ENCODE measurements at regions not wholly inside any gene's neighbourhood (a gene's known extent, or its start where the extent isn't known, plus 50 kb on each side); places are given as distances from the start of the nearest gene placed in this dataset.

- no peak overlapping the region for H3K4me3 ChIP-seq (ENCODE audit: low read depth, low read length)
- H3K9ac ChIP-seq = no peak overlapping the region
- no peaks in the 10 kb centered on the region for H3K27me3 ChIP-seq (ENCODE audit: control insufficient read depth, insufficient read depth, low read length)
- no peaks in the 10 kb centered on the region for H3K4me1 ChIP-seq
- no peaks in the 10 kb centered on the region for H3K9me3 ChIP-seq (ENCODE audit: control insufficient read depth, low read length)
- H3K79me2 ChIP-seq = no peaks in the 10 kb centered on the region
- no peak overlapping the region for H3K27ac ChIP-seq
- no peak for TF ChIP-seq CTCF (IDR thresholded peaks at IDR 0.05)
- H3K36me3 ChIP-seq (ENCODE audit: control insufficient read depth, insufficient read depth, low read length) = no peaks in the 10 kb centered on the region
- H2AFZ ChIP-seq = no peak overlapping the region
- no peak overlapping the region for H3K4me2 ChIP-seq (ENCODE audit: low read length)
Observed at GRCh38 chr2:146986161-146986560, 858.7 kb upstream of the ACVR2A start.

DNA sequence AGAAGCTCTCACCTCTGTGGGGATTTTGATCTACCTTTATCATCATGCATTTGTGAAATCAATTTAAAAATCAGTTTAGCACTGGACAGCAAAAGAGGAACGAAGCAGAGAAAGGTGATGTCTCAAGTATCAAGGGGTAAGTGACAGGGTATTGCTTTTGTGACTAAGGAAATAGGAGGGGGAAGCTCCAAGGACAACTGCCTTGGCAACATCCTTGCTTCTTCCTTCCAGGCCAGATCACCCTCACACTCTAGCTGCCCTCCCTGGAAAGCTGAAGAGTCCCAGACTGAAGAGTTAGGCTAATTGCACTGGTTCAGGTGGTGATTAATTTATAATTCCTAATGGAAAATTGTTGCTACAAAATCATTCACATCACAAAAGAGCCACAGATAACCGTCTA, 859.1 kb upstream of the ACVR2A start:
- TF ChIP-seq CTCF (IDR thresholded peaks at IDR 0.05) = no peak
- Histone ChIP-seq H3K4me1 (no peaks in the 10 kb centered on the region), H3K4me3 (ENCODE audit: low read depth, low read length) (no peak overlapping the region), H2AFZ (no peak overlapping the region), H3K36me3 (ENCODE audit: control insufficient read depth, insufficient read depth, low read length) (no peaks in the 10 kb centered on the region), H3K4me2 (ENCODE audit: low read length) (no peak overlapping the region), H3K79me2 (no peaks in the 10 kb centered on the region), H3K9ac (no peak overlapping the region), H3K27ac (no peak overlapping the region), H3K9me3 (ENCODE audit: control insufficient read depth, low read length) (no peaks in the 10 kb centered on the region), H3K27me3 (ENCODE audit: control insufficient read depth, insufficient read depth, low read length) (no peaks in the 10 kb centered on the region)

GRCh38 chr2:146984014-146984413, 860.8 kb upstream of the ACVR2A start:
- TF ChIP-seq CTCF (IDR thresholded peaks at IDR 0.05) = no peak
- Histone ChIP-seq H3K9me3 (ENCODE audit: control insufficient read depth, low read length) (no peaks in the 10 kb centered on the region), H3K4me3 (ENCODE audit: low read depth, low read length) (no peak overlapping the region), H3K79me2 (no peaks in the 10 kb centered on the region), H2AFZ (no peak overlapping the region), H3K36me3 (ENCODE audit: control insufficient read depth, insufficient read depth, low read length) (no peaks in the 10 kb centered on the region), H3K4me1 (no peaks in the 10 kb centered on the region), H3K4me2 (ENCODE audit: low read length) (no peak overlapping the region), H3K9ac (no peak overlapping the region), H3K27me3 (ENCODE audit: control insufficient read depth, insufficient read depth, low read length) (no peaks in the 10 kb centered on the region), H3K27ac (no peak overlapping the region)

- Histone ChIP-seq H3K4me1 (no peaks in the 10 kb centered on the region), H3K27me3 (ENCODE audit: control insufficient read depth, insufficient read depth, low read length) (no peaks in the 10 kb centered on the region), H3K27ac (no peak overlapping the region), H3K4me3 (ENCODE audit: low read depth, low read length) (no peak overlapping the region), H2AFZ (no peak overlapping the region), H3K9ac (no peak overlapping the region), H3K9me3 (ENCODE audit: control insufficient read depth, low read length) (no peaks in the 10 kb centered on the region), H3K36me3 (ENCODE audit: control insufficient read depth, insufficient read depth, low read length) (no peaks in the 10 kb centered on the region), H3K4me2 (ENCODE audit: low read length) (no peak overlapping the region), H3K79me2 (no peaks in the 10 kb centered on the region)
- TF ChIP-seq CTCF (IDR thresholded peaks at IDR 0.05) = no peak
Observed at GRCh38 chr2:146982393-146982846, 862.4 kb upstream of the ACVR2A start.

- no peaks in the 10 kb centered on the region for H3K36me3 ChIP-seq (ENCODE audit: control insufficient read depth, insufficient read depth, low read length)
- no peak for TF ChIP-seq CTCF (IDR thresholded peaks at IDR 0.05)
- H3K27ac ChIP-seq = no peak overlapping the region
- H3K27me3 ChIP-seq (ENCODE audit: control insufficient read depth, insufficient read depth, low read length) = no peaks in the 10 kb centered on the region
- no peak overlapping the region for H3K9ac ChIP-seq
- no peak overlapping the region for H3K4me3 ChIP-seq (ENCODE audit: low read depth, low read length)
- H3K79me2 ChIP-seq = no peaks in the 10 kb centered on the region
- H3K9me3 ChIP-seq (ENCODE audit: control insufficient read depth, low read length) = no peaks in the 10 kb centered on the region
- no peaks in the 10 kb centered on the region for H3K4me1 ChIP-seq
- H2AFZ ChIP-seq = no peak overlapping the region
- no peak overlapping the region for H3K4me2 ChIP-seq (ENCODE audit: low read length)
Observed at GRCh38 chr2:146981921-146982320, 862.9 kb upstream of the ACVR2A start.

Measured in parathyroid adenoma (tissue), 2 donors.